Mesendoderm (in vitro differentiated cells): ENCODE measurements at regions not wholly inside any gene's neighbourhood (a gene's known extent, or its start where the extent isn't known, plus 50 kb on each side); places are given as distances from the start of the nearest gene placed in this dataset.

Experiments
- DNase-seq: peaks from one replicate; pipeline ENCODE4 v3.0.0; 2013
- H2AK5ac ChIP-seq: 2 replicates; pipeline ENCODE4 v1.6.1; 2013; ENCODE audit warnings: low read length, inconsistent platforms
- H2BK120ac ChIP-seq: 2 replicates; pipeline ENCODE4 v1.6.1; 2013; ENCODE audit warnings: low read depth, mild to moderate bottlenecking, low read length, moderate library complexity, mixed read lengths
- H2BK15ac ChIP-seq: replicated peaks from 2 replicates; pipeline ENCODE4 v1.6.1; 2013; ENCODE audit warnings: low read depth, mild to moderate bottlenecking, moderate library complexity
- H2BK5ac ChIP-seq: 2 replicates; pipeline ENCODE4 v1.6.1; 2013; ENCODE audit warnings: low read length, inconsistent platforms
- H3K18ac ChIP-seq: 2 replicates; pipeline ENCODE4 v1.6.1; 2013; ENCODE audit warnings: mild to moderate bottlenecking, low read length, mixed read lengths
- H3K23ac ChIP-seq: one replicate; pipeline ENCODE4 v1.6.1; 2013; ENCODE audit warnings: low read length
- H3K27ac ChIP-seq: 2 replicates; pipeline ENCODE4 v1.5.1; 2013; ENCODE audit warnings: low read depth, mild to moderate bottlenecking, inconsistent platforms, low read length, moderate library complexity
- H3K27me3 ChIP-seq: 2 replicates; pipeline ENCODE4 v1.6.1; 2013; ENCODE audit warnings: low read length, control low read depth, mild to moderate bottlenecking, inconsistent platforms; ENCODE audit not compliant: insufficient read depth, poor library complexity
- H3K36me3 ChIP-seq: 2 replicates; pipeline ENCODE4 v1.6.1; 2013; ENCODE audit warnings: low read length, inconsistent platforms; ENCODE audit not compliant: control insufficient read depth, insufficient read depth
- H3K4ac ChIP-seq: one replicate; pipeline ENCODE4 v1.6.1; 2013; ENCODE audit warnings: low read depth, mild to moderate bottlenecking, low read length, moderate library complexity
- H3K4me1 ChIP-seq: 2 replicates; pipeline ENCODE4 v1.6.1; 2013; ENCODE audit warnings: low read depth, low read length, inconsistent platforms; ENCODE audit not compliant: control insufficient read depth
- H3K4me2 ChIP-seq: 2 replicates; pipeline ENCODE4 v1.6.1; 2013; ENCODE audit warnings: low read length
- H3K4me3 ChIP-seq: 2 replicates; pipeline ENCODE4 v1.5.1; 2013; ENCODE audit warnings: mild to moderate bottlenecking, low read length
- H3K56ac ChIP-seq: one replicate; pipeline ENCODE4 v1.6.1; 2013; ENCODE audit warnings: low read length
- H3K79me1 ChIP-seq: 2 replicates; pipeline ENCODE4 v1.6.1; 2013; ENCODE audit warnings: low read length, inconsistent platforms
- H3K79me2 ChIP-seq: 2 replicates; pipeline ENCODE4 v1.6.1; 2013; ENCODE audit warnings: mild to moderate bottlenecking, low read length; ENCODE audit not compliant: control insufficient read depth, insufficient read depth
- H3K9ac ChIP-seq: 2 replicates; pipeline ENCODE4 v1.6.1; 2013; ENCODE audit warnings: low read length, inconsistent platforms
- H4K5ac ChIP-seq: one replicate; pipeline ENCODE4 v1.6.1; 2013; ENCODE audit warnings: low read length
- H4K8ac ChIP-seq: one replicate; pipeline ENCODE4 v1.6.1; 2013; ENCODE audit warnings: low read depth, mild to moderate bottlenecking, control low read depth, low read length, moderate library complexity
- WGBS: extraction: QIAGEN DNeasy Blood & Tissue Kit; methylation state at CpG from one replicate; pipeline ENCODE4 v1.1.7; 2013; ENCODE audit warnings: low lambda C conversion rate, missing lambda C conversion rate; ENCODE audit not compliant: insufficient coverage; ENCODE audit errors: extremely low coverage; 5-methylcytosine and 5-hydroxymethylcytosine counted together

- Histone ChIP-seq H3K27me3 (no peaks in the 10 kb centered on the region), H3K18ac (peak overlapping the region; percentile 68), H3K4ac (no peak overlapping the region), H4K8ac (no peak overlapping the region), H2AK5ac (no peak overlapping the region), H3K27ac (no peak overlapping the region), H3K4me2 (no peak overlapping the region), H4K5ac (no peak overlapping the region), H3K4me3 (no peak overlapping the region), H2BK15ac (peak overlapping the region; percentile 19), H3K36me3 (no peaks in the 10 kb centered on the region), H3K23ac (no peak overlapping the region), H2BK120ac (no peak overlapping the region), H3K56ac (peak overlapping the region; percentile 19), H3K4me1 (peaks cover 4% of the 10 kb centered on the region), H3K9ac (no peak overlapping the region), H3K79me2 (no peaks in the 10 kb centered on the region), H2BK5ac (no peak overlapping the region), H3K79me1 (no peaks in the 10 kb centered on the region)
- DNase-seq = no peak
- WGBS = no CpG with 5 or more reads among the region's 3 CpGs
Measured at GRCh38 chr5:125198270-125198974, 452.0 kb upstream of the ZNF608 start.

GRCh38 chr5:125199373-125199772, 452.9 kb upstream of the ZNF608 start:
- H3K9ac ChIP-seq = no peak overlapping the region
- no peak overlapping the region for H3K56ac ChIP-seq
- no peak overlapping the region for H3K4me2 ChIP-seq
- no peak for DNase-seq
- no peaks in the 10 kb centered on the region for H3K27me3 ChIP-seq
- H2BK120ac ChIP-seq = no peak overlapping the region
- H3K18ac ChIP-seq = no peak overlapping the region
- no peak overlapping the region for H4K8ac ChIP-seq
- H3K27ac ChIP-seq = no peak overlapping the region
- no peak overlapping the region for H3K23ac ChIP-seq
- H2BK15ac ChIP-seq = no peak overlapping the region
- H3K4me3 ChIP-seq = no peak overlapping the region
- no peaks in the 10 kb centered on the region for H3K36me3 ChIP-seq
- H2BK5ac ChIP-seq = no peak overlapping the region
- H3K79me2 ChIP-seq = no peaks in the 10 kb centered on the region
- H4K5ac ChIP-seq = no peak overlapping the region
- no CpG with 5 or more reads among the region's 2 CpGs for whole genome bisulfite sequencing
- no peaks in the 10 kb centered on the region for H3K79me1 ChIP-seq
- no peak overlapping the region for H2AK5ac ChIP-seq
- peaks cover 4% of the 10 kb centered on the region for H3K4me1 ChIP-seq
- no peak overlapping the region for H3K4ac ChIP-seq

- peak overlapping the region; percentile 52 for H3K4me2 ChIP-seq
- no peak overlapping the region for H4K5ac ChIP-seq
- H3K79me1 ChIP-seq = no peaks in the 10 kb centered on the region
- H3K23ac ChIP-seq = no peak overlapping the region
- no peak overlapping the region for H2AK5ac ChIP-seq
- peak; percentile 83 for DNase-seq
- H2BK5ac ChIP-seq = no peak overlapping the region
- peaks cover 4% of the 10 kb centered on the region for H3K4me1 ChIP-seq
- H3K27me3 ChIP-seq = no peaks in the 10 kb centered on the region
- H2BK120ac ChIP-seq = no peak overlapping the region
- WGBS = no CpG with 5 or more reads among the region's 17 CpGs
- no peak overlapping the region for H3K27ac ChIP-seq
- H3K56ac ChIP-seq = peak overlapping the region; percentile 57
- H3K4me3 ChIP-seq = no peak overlapping the region
- peak overlapping the region; percentile 34 for H3K9ac ChIP-seq
- no peak overlapping the region for H3K18ac ChIP-seq
- no peak overlapping the region for H2BK15ac ChIP-seq
- no peak overlapping the region for H4K8ac ChIP-seq
- H3K36me3 ChIP-seq = no peaks in the 10 kb centered on the region
- no peaks in the 10 kb centered on the region for H3K79me2 ChIP-seq
- H3K4ac ChIP-seq = no peak overlapping the region
Measured at GRCh38 chr5:125199968-125200865, 453.8 kb upstream of the ZNF608 start.

GRCh38 chr5:125200866-125201373, 454.5 kb upstream of the ZNF608 start:
- Histone ChIP-seq H3K27ac (no peak overlapping the region), H2BK120ac (no peak overlapping the region)
- WGBS = no CpG with 5 or more reads among the region's 5 CpGs

GRCh38 chr5:125201446-125202052, 455.1 kb upstream of the ZNF608 start:
- Histone ChIP-seq H3K27ac (no peak overlapping the region), H2BK15ac (no peak overlapping the region), H2BK120ac (no peak overlapping the region), H2BK5ac (no peak overlapping the region), H3K79me1 (no peaks in the 10 kb centered on the region), H3K4me2 (no peak overlapping the region), H3K4ac (no peak overlapping the region), H3K18ac (no peak overlapping the region), H3K9ac (no peak overlapping the region), H3K36me3 (no peaks in the 10 kb centered on the region), H3K56ac (no peak overlapping the region), H2AK5ac (no peak overlapping the region), H4K5ac (no peak overlapping the region), H3K4me1 (peaks cover 4% of the 10 kb centered on the region), H3K27me3 (no peaks in the 10 kb centered on the region), H3K79me2 (no peaks in the 10 kb centered on the region), H3K4me3 (no peak overlapping the region), H4K8ac (no peak overlapping the region), H3K23ac (no peak overlapping the region)
- no CpG with 5 or more reads among the region's 3 CpGs for WGBS
- no peak for DNase-seq

More at GRCh38 chr5:125200866-125201373, 454.5 kb upstream of the ZNF608 start:
- Histone ChIP-seq H3K18ac (no peak overlapping the region), H3K4me2 (peak overlapping the region; percentile 52), H3K79me2 (no peaks in the 10 kb centered on the region), H2BK15ac (peak overlapping the region; percentile 64), H4K5ac (no peak overlapping the region), H3K36me3 (no peaks in the 10 kb centered on the region), H3K4me3 (no peak overlapping the region), H3K23ac (no peak overlapping the region), H3K79me1 (no peaks in the 10 kb centered on the region), H2AK5ac (no peak overlapping the region), H3K27me3 (no peaks in the 10 kb centered on the region), H4K8ac (no peak overlapping the region), H3K4me1 (peaks cover 4% of the 10 kb centered on the region), H3K56ac (peak overlapping the region; percentile 57), H3K9ac (peak overlapping the region; percentile 34), H2BK5ac (no peak overlapping the region), H3K4ac (no peak overlapping the region)
- DNase-seq = no peak
